HG02938 (cell line): ENCODE measurements at regions not wholly inside any gene's neighbourhood (a gene's known extent, or its start where the extent isn't known, plus 50 kb on each side); places are given as distances from the start of the nearest gene placed in this dataset.

Experiments used
- ATAC-seq: cut with Tn5 transposase; IDR thresholded peaks from one replicate; pipeline ENCODE4 v1.9.1; 2021; ENCODE audit warnings: mild to moderate bottlenecking, moderate library complexity; ENCODE audit not compliant: unreplicated experiment

DNA sequence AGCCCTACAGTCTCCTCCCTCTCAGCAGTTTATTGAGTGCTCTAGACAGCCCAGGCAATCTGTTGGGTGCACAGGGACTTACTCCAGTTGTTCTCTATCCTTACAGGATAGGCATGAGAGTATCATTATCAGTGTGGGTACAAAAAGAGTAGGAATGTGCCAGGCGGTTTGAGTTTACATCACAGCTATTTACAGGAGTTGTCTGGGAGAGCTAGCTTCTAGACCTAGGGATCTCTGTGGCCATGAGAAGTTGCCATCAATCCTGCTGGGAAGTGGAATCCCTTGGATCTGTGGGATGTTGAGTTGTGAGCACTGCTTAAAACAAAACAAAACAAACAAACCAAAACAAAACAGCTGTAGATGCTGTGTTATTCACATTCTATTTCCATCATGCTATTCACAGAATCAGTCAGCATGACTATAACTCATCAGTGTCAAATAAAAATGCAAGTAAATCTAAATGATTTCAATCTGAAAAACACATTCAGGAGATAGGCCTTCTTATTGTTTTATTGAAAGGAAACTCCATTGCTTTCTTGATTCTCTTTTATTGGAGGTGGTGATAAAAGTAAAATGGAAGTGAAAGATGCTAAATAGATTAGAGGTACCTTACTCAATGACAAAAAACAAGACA, 552.4 kb upstream of the ZNF608 start:
- no peak for ATAC-seq

DNA sequence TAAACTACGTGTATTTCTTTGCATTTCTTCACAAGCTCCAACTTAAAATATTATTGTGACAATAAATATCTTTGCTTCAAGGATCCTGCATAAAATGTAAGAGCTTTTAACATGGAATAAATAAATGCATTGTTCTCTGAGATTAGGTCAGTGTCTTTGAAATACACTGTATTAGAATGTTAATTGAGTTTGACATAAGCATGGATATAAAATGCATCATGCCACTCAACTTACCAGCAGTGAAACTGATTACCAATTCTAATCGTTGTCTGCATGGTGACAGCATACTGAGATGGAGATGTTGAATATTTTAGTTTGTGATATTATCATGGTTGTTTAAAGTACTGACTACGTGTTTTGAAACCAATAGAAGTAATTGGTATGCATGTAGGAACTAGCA, 555.3 kb upstream of the ZNF608 start:
- ATAC-seq, result no peak

GRCh38 chr5:125302577-125302976, 556.1 kb upstream of the ZNF608 start:
- ATAC-seq, result no peak

GRCh38 chr5:125306741-125307140, 560.3 kb upstream of the ZNF608 start:
- no peak for ATAC-seq

DNA sequence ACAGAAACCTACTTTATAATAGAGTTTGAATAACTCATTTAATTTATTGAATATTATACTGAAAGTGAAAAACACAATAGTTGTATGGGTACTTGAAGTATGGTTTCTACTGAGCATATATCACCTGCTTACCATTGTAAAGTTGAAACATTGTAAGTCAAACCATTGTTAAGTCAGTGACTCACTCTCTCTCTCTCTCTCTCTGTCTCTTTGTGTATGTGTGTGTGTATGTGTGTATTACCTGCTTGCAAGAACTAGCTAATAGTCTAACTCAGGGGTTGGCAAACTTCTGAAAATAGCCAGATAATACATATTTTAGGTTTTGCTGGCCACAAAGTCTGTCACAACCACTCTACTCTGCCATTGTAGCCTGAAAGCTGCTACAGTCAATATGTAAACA, 564.3 kb upstream of the ZNF608 start:
- ATAC-seq, result no peak

GRCh38 chr5:125311743-125312142, 565.3 kb upstream of the ZNF608 start:
- no peak for ATAC-seq

GRCh38 chr5:125313555-125313954, 567.1 kb upstream of the ZNF608 start:
- ATAC-seq, result no peak

- no peak for ATAC-seq
These were observed 568.9 kb upstream of the ZNF608 start for GRCh38 chr5:125315306-125315705.

DNA sequence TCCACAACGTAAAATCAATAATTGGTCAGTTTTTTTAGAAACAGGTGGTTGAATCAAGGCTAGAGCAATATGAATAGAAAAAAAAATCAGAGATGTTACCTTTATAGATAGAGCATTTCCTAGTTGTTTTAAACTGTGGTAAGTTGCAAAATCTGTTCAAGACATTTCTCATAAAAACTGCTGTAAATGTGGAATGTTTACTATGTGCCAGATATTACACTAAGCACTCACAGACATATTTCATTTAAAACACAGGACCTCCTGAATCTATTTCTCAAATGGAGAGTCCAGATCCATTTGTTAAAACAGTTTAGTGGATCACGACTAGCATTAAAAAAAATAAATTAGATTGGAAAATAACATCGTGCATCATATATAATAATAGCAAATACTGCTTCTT, 570.0 kb upstream of the ZNF608 start:
- ATAC-seq, result no peak

GRCh38 chr5:125316915-125317535, 570.6 kb upstream of the ZNF608 start:
- ATAC-seq, result no peak

DNA sequence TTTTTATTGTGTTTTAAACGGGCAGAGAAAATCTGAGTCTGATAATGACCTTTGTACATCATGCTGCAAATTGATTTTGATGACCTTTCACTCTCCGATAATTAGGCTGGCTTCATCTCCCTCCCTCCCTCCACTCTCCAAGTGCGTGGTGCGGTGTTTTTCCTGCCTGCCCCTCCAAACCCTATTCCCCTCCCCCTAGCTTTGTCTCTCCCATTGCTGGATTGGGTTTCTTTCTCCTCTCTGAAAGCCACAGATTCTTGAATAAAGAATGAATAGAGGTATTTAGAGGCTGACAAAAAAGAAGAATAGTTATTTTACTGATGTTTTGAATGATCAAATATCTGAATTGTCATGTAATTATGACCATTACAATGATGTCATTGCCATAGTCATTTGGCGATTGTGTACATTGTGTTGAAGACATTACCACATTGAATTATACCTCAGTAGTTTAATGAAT, 571.1 kb upstream of the ZNF608 start:
- ATAC-seq, result no peak

DNA sequence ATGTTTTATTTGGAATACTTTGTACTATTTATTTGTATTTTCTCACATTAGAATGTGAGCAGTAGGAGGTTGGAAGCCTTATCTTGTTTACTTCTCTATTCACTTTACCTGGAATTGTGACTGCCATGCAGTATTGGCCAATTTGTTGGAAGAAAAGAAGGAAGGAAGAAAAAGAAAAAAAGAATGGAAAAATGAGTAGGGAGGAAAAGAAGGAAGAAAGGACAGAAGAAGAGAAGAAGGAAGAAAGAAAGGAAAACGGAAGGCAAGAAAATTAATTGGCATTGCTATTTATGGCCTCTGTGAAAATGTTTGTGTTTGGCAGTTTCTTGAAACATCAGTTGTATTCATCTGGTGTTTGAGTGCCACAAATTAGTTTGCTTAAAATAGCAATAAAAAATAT, 575.2 kb upstream of the ZNF608 start:
- no peak for ATAC-seq

GRCh38 chr5:125323613-125324012, 577.2 kb upstream of the ZNF608 start:
- no peak for ATAC-seq

GRCh38 chr5:125325488-125326149, 579.2 kb upstream of the ZNF608 start:
- ATAC-seq, result no peak

- ATAC-seq, result no peak
These were observed 579.7 kb upstream of the ZNF608 start for GRCh38 chr5:125326150-125326510.

GRCh38 chr5:125327676-125328075, 581.2 kb upstream of the ZNF608 start:
- ATAC-seq, result no peak

DNA sequence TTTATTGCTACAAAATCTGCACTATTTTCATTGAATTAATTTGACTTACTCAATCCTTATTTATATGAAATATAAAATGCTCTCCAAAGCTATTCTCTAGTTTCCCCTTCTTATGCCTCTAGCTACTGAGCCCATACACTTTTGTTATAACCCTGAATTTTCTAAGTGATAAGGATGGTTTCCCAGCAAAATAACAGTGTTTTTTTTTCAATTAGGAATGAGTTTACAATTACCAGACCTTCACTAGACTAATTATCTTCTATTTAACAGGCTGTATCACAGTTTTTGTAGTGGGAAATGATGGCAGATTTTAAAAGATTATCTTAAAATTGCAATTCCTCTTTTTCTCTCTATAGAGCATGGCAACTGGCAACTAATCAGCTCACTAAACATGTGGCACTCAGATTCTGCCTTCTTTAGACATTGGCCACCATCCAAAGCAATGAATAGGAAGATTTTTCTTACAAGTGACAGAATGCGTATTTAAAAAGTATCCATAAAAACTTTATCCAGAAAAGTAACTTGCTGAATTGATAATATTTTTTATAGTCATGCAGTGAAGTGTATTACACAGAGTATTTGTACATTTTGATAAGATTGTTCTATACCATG, 585.7 kb upstream of the ZNF608 start:
- ATAC-seq, result no peak

- no peak for ATAC-seq
These were observed 587.0 kb upstream of the ZNF608 start for GRCh38 chr5:125333416-125333815.

DNA sequence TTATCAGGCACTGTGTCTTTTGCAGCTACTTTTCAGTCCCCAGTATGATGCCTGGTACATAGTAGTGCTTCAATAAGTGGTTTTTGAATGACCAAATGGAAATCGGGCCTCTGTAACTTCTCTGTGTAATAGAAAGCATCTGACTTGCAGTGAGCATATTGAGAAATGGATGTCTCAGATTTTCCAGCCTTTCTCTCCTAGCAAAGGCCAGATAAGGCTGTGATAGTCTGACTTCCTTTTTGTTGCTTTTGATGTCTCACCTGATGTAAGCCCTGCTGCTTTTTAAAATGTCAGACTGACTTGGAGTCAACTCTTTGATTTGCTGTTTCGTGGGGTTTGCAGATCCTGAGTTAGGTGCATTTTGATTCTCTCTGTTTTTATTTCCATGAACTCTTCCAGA, 590.0 kb upstream of the ZNF608 start:
- no peak for ATAC-seq

GRCh38 chr5:125337294-125337693, 590.9 kb upstream of the ZNF608 start:
- ATAC-seq, result no peak

DNA sequence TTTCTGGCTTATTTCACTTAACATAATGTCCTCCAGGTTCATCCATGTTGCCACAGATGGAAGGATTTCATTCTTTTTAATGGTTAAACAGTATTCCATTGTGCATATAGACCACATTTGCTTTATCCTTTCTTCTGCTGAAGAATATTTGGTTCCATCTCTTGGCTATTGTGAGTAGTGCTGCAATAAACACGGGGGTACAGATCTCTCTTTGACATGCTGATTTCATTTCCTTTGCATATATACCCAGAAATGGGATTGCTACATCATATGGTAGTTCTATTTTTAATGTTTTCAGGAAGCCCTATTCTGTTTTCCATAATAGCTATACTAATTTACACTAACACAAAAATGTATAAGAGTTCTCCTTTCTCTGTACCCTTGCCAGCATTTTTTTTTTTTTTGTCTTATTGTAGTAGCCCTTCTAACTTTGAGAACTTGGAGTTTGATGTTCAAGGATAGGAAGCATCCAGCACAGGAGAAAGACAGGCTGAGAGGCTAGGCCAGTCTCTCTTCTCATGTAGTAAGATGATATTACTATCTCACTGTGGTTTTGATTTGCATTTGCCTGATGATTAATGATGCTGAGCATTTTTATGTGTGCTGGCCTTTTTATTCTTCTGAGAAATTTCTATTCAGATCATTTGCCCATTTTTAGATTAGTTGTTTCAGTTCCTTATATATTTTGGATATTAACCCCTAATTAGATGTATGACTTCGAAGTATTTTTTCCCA, 592.2 kb upstream of the ZNF608 start:
- ATAC-seq, result no peak
